H4 (cell line): ENCODE measurements at regions not wholly inside any gene's neighbourhood (a gene's known extent, or its start where the extent isn't known, plus 50 kb on each side); places are given as distances from the start of the nearest gene placed in this dataset.
A peak's percentile ranks its signal among the peaks of the same experiment; 100 is the strongest.

ENCODE experiments used
- DNase-seq: peaks from one replicate; pipeline ENCODE4 v3.0.0-alpha.2; 2015; ENCODE audit warnings: low spot score

GRCh38 chr5:169354263-169354662 lies 53.3 kb upstream of the SLIT3 start:
- peak; percentile 47 for DNase-seq

- DNase-seq = no peak
Measured at GRCh38 chr5:169352901-169353300, 52.0 kb upstream of the SLIT3 start.

GRCh38 chr5:169351721-169352120 lies 50.8 kb upstream of the SLIT3 start:
- DNase-seq = no peak

GRCh38 chr5:169350759-169351240 lies 49.9 kb upstream of the SLIT3 start:
- DNase-seq = peak; percentile 99
